ENCODE measurements at regions not wholly inside any gene's neighbourhood (a gene's known extent, or its start where the extent isn't known, plus 50 kb on each side); places are given as distances from the start of the nearest gene placed in this dataset.
"Not testable (repeated sequence)": the region's sequence is repeated elsewhere in the genome, so short reads cannot be mapped to it uniquely, and the experiment has no call there.

DNA sequence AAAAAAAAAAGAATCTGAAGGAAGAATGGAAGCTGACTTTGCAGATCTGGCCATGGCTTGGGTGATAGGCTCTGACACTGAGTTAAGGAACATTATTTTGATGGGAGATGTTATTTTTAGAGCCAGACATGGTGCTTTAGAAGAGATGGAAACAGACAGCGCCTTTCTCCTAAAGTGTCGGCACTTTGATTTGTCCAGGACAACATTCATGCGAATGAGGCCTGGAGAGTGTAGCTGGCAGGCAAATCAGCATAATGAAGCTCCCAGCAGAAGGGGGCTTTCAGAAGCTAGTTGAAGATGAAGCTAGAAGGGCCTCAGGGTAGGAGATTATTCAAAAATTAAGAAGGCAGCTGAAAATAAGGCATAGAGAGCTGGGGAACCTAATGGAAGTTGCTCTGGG lies 397.7 kb downstream of the RWDD3 start:
- no peak for DNase-seq

DNA sequence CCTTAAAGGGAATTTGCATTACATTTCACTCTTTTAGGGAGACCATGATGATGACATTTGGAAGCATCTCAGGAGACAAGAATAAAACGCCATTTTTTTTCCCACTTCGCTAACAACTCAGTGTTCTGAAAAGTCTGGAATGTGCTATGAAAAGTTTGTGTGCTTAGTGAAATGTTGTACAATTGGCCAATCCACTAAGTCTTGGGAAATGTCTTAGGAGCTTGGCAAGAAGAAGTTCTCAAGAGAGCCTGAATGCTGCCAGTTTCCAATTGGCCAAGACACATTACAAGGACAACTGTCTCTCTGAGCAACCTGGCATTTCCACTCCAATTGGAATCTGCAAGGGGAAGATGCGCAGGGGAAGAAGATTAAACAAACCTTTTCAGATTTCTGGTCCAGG lies 401.8 kb downstream of the RWDD3 start:
- no peak for DNase-seq

DNA sequence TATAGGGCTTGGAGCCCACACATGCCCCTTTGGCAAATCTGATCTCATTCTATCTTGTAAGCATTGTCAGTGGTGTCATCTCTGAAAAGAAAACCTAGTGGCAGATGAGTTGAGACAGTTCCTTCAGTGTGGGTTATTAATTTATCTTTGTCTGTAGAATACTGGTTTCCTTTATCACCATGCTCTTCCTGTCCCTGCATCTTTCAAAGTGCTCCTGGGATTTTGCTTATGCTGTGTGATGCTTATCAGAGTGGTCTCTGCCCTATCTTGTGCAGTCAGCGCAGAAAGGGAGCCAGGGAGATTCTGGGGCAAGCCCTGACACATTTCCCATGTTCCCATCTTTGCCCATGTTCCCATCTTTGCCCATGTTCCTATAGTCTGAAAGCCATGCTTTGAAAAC lies 402.9 kb downstream of the RWDD3 start:
- no peak for DNase-seq

DNA sequence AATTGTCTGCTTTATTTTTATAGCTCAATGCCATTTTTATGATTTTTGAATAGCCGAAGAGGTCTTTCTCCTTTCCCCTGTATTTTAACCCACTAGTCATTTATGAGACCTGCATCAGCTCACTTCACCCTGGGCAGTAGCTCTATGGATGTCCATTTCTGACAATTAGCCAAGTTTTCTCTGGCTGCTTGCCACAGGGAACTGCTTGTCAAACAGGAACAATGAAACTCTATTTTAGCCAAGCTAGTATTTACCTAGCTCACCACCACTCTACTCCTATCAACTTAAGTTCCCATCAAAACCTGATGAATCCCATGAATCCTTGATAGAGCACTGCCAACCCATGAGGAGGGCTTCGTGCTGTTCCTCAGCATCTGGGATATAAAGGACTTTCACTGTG lies 406.7 kb downstream of the RWDD3 start:
- peak; percentile 82 for DNase-seq

DNA sequence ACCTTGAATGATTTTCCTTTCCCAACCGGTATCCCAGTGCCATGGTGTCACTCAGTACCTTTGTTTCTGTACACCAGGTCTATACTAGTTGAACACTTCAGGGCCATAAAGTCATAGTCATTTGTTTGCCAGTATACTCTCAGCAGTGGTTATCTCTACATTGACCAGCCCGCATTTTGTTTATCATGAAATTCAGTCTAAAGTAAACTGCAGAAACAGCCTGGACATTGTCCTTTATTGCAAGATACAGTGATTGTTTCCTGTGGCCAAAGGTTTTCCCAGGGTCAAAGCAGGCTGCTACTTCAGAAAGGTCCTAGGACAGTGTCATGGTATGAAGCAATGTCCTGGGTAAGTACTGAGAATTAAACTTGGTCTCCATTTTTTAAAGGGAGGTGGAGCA lies 407.4 kb downstream of the RWDD3 start:
- no peak for DNase-seq

DNA sequence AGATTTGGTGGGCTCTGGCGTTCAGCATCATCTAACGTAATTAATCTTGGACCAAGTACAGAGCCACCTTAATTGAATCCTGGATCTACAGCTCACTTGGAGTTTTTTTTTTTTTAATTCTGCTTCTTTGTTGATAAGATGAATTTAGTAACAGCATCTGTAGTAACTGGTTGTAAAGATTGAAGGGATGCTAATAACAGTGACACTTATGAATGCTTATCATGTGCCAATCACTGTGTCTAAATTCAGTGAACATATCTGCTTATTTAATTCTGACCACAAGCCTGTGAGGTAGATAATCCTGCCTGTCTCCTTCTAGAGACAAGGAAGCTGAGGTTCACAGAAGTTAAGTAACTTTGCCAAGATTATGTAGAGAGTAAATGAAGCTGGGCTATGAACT lies 408.0 kb downstream of the RWDD3 start:
- DNase-seq, result no peak

DNA sequence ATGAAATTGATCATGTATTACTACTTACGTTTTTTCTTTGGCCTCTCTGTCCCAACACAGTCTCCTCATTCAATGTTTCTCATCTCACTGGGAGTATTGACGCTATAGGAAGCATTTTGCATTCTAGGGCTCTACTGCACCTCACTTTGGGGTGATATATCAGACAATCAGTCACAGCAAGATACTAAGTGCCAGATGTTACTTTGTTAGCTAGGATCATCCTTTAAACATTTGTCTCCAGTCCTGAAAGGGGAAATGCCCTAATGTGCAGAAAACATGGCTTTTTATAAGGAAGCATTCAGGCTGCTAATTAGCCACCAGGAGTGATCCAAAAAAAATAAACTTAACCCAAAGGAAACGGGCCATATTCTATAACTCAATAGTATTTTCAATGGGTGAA lies 409.1 kb downstream of the RWDD3 start:
- no peak for DNase-seq

DNA sequence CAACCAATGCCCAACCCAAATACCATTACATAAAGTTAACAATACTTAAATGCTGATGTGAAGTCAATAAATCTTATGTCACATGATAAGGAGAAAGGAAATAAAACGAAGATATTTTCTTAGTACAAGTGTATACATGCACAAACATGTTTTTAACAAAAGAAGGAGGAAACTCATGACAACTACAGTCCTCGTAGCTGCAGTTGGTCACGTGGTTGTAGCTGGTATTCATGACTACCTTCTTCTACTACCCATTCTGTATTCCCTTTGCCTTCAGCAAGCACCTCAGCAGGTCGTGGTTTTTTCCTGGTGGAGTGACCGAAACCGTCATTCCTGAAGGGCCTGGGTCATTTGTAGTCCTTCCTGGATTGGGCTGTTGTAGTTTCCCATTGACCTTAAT lies 411.1 kb downstream of the RWDD3 start:
- not testable (repeated sequence) for DNase-seq

DNA sequence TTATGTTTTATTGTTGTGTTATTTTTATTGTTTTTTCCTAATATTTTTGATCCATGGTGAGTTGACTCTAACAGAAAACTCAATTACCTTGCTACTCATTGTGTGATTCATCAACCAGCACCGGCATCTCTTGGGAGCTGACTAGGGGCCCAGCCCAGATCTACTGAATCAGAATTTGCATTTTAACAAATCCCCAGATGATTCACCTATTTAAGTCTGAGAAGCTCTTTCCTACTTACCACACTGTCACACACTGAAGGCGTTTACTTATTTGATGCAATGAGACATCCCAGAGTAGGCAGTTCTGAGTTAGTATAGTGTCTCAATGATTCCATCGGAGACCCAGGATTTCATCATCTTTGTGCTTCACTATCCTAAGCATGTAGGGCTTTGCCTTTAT lies 416.6 kb downstream of the RWDD3 start:
- DNase-seq, result no peak

DNA sequence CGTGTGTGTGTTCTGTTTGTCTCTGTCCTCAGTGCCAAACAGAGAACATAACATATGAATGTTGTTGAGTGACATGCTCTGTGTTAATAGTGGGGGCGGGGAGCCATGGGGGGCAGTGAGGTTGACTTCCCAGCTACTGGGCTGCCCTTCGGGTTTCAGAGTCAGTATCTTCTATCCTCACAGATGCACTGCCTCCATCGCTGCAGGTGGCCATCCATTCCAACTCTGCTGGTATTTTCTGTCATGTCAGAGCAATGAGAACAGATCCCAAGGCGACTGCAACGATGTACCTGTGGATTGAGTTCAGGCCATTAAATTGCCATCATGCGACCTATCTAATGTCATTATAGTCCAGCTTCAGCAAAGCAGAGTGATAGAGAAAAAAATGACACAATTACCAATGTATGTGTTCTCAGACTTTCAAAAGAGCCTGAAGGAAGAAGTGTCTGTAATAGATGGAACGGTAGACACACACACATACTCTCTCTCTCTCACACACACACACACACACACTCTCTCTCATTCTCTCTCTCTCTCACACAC lies 418.5 kb downstream of the RWDD3 start:
- no peak for DNase-seq

DNA sequence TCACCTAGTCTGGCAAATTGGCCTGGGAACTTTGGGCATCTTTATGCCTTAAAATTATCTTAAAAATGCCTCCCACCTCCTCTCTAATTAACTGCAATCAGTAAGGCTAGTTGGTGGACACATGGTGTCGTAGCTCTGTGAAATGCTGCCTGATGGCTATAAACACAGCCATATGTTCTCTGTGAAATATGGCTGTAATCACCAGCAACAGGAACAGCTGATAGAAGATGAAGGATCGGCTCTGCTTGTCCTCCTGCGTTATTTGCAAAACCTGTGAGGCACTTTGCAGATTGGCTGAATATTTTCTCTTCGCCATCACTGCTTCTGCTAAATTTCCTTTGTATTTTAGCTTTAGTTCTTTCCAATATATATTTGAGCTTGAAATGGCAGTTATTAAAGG lies 419.6 kb downstream of the RWDD3 start:
- DNase-seq, result no peak

DNA sequence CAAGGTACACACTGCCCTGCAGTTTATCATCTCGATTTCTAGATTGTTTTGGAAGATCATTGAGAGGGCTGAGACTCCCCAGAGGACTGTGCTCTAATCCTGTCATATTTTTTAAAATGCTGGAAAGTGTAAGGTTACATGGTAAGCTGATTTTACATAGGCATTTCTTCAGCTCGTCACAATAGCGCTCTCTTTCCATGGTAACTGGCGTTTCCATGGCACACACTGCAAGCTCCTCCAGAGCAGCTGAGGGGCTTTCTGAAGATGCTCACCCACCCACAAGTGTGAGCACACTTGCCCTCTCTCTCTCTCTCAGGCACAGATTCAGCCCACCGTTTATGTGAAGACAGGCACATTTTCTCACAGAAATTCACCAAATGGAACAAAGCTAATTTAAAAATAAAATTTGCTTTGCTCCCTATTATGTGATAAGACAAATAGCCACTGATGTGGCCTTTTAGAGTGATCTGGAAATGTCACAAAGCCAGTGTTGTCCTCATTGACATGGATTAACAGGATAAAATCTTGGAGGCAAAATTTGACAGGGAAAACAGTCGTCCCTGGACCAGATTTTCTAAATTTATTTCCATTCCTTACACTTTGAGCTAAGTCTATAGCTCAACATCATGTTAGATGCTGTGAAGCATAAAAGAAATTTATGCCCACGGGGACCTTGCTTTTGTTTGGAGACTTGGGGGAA lies 421.5 kb downstream of the RWDD3 start:
- no peak for DNase-seq

DNA sequence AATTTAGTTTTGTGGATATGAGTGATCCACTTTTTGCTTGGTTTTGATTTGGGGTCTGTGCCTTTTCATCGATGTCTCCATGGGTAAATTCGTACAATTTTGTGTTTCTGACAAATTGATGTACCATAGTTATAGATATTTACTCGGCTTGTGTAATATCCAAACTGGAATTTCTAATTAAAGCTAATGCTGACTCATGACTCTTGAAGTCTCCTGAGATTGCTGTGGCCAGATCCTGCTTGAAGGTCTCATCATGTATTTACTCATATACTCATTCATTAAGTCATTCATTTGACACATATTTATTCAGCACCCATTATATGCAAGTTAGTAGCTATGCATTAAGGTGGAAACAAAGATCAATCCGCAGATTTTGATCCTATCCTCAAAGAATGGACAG lies 423.2 kb downstream of the RWDD3 start:
- no peak for DNase-seq

DNA sequence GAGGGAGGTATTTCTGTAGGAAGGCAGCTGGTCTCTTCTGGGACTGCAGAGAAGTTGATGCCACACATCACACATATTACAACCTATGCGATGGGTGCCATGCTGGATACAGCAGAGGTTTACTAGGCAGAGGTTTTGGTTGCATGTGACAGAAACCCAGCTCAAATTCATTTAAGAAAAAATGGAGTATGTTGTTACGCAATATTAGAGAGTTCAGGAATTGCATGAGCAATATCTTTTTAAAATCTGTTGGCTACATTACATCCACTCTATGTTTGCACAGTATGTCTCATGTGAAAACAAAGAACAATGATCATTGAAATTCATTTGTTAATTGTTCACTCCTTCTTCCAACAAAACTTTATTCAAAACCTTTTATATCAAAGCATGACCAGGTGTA lies 425.2 kb downstream of the RWDD3 start:
- DNase-seq, result no peak

DNA sequence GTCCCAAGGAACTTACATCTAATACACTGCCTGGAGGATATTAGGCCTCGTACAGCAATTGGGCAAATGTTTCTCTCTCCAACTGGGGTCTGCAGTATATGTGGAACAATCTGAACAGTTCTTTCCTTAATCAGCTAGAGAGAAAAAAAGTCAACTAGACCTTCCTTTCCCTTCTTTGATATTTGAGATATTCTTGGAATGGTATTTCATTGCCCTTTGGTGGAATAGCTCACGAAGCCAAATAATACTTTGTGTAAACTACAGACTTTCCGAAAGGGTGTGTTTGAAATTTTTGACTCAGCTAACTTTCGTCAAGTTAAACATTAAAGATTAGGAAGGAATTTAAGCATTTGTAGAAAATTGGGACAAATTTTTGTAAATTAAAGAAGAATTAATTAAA lies 425.6 kb downstream of the RWDD3 start:
- no peak for DNase-seq

DNA sequence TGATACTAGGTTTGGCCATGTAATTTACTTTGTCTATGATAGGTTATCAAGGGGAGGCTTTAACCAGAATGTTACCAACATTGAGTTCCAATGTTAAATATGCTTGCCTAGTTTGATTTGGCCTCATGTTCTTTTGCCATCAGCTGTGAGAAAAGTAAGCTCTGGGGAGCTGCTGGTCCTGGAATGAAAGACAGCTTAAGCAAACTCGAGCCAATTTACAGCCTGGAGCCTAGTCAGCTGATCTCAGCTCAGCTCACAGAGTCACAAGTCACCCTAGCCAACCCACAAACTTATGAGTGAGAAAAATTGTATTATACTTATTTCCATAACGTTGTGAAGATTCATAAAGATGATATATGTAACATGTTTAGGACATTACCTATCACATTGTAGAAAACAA lies 426.7 kb downstream of the RWDD3 start:
- DNase-seq, result no peak

DNA sequence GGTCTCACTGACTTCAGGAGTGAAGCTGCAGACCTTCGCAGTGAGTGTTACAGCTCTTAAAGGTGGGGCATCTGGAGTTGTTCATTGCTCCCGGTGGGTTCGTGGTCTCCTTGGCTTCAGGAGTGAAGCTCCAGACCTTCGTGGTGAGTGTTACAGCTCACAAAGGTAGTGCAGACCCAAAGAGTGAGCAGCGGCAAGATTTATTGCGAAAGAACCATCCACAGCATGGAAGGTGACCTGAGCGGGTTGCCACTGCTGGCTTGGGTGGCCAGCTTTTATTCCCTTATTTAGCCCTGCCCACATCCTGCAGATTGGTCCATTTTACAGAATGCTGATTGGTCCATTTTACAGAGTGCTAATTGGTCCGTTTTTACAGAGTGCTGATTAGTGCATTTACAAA lies 429.5 kb downstream of the RWDD3 start:
- not testable (repeated sequence) for DNase-seq

DNA sequence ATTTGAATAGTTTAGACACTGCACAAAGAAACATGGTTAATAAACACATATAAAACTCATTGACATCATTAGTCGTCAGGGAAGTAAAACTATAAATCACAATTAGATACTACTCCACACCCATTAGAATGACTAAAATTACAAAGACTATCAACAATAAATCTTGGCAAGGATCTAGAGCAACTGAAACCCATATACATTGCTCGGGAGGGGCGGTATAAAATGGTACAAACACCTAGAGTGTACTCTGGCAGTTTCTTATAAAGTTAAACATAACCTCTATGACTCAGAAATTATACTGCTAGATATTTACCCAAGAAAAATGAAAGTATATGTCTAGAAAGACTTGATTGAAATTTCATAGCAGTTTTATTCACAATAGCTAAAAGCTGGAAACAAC lies 434.2 kb downstream of the RWDD3 start:
- no peak for DNase-seq

DNA sequence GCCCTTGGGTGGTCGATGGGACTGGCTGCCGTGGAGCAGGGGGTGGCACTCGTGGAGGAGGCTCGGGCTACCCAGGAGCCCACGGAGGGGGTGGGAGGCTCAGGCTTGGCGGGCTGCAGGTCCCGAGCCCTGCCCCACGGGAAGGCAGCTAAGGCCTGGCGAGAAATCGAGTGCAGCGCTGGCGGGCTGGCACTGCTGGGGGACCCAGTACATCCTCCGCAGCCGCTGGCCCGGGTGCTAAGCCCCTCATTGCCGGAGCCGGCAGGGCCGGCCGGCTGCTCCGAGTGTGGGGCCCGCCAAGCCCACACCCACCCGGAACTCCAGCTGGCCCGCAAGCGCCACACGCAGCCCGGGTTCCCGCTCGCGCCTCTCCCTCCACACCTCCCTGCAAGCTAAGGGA lies 435.6 kb downstream of the RWDD3 start:
- not testable (repeated sequence) for DNase-seq

DNA sequence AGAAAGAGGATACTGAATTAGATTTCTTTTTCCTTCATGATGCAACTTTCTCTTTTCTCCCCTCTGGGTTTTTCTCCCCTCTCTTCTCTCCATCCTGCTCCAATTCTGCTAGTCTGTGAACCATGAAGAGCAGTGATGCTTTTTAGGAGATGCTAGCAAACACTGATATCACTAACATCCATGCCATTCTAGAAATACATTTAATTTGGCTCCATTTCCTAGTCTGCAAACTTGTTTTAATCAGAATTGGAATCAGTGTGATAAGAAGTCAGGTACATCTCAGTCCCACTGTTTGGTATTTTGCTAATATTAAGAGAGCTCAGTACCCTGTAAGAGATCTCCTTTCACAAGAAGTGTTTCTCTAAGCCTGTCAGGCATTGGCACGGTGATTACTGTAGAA lies 437.1 kb downstream of the RWDD3 start:
- no peak for DNase-seq

DNA sequence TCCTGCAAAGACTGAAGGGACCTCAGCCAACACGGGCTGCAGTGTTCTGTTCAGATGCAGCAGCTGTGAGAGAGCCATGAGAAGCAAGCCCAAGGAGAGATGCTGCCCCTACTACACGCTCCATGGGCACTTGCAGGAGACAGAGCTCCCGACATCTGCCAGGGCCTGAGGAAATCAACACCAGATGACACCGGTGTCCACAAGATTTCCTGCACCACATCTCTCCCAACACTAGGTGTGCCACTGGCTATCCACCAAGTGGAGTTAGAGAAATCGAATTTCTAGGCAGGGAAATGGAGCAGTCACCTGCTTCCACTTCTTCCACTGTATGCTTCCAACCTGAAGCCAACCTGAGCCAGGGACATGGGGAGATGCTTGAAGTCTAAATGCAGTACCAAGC lies 445.3 kb downstream of the RWDD3 start:
- no peak for DNase-seq

DNA sequence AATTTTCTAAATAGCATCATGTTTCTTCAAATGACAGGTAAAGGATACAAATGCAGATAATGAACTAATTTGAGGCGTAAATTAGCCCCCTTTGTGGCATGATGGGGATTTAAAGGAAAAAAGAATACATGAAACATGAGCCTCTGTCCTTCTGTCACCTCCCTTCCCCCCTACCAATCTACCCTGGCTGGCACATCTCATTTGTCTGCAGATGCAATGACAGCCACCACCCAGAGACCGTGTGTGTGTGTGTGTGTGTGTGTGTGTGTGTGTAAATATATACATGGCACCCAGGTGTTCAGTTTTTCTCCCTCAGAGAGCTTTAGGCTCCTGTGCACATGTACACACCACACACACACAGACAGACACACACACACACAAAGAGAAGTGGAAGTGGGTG lies 451.1 kb downstream of the RWDD3 start:
- peak; percentile 56 for DNase-seq

DNA sequence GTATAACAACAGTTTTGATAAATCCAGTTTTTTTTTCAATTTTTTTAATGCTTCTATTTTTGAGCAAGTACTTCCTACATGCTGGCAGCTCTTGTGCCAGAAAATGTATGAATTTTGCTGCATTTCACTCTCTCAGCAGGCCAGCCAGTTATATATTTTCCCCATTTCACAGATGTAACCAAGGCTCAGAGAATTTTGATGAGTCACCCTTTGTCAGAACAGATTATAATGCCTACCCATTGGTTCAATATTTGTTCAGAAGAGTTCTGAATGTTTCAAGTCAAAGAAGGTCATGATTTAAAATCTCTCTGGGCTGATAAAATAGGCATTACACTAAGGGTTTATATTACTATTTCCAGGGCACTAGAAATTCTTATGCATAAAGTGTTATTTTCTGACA lies 452.2 kb downstream of the RWDD3 start:
- DNase-seq, result no peak

DNA sequence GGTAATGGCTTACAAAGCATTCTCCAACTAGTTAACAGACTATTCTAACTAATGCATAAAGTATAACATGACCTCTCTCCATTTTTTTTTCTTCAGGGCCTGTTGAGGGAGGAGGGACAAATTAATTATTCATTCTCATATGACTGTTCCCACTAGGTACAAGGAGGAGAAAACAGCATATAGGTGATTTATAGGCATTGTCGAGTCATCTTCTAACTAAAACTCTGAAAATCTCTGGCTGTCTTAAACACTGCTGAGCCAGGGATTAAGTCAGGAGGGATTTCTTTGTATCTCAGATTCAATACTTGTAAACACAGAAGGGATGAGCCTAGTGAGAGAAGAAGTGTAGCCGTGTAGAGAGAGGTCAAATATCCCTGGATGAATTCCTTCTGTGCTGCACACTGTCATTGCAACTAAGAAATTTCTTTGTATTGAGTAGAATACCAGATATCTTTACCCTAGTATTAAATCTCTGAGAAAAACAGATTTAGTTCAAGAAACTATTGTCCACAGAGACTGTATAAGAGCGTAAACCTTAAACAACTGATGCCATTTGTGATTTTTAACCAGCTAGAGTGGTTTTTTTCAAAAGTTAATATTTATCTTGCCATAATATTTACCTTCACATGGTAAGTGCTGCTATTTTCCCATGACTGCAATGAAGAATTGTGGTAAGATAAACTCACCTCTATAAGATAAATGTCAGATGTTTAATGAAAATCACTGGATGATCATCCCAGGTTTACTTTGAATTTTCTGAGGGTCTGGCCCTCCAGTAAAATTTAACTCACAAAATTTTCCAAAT lies 465.3 kb downstream of the RWDD3 start:
- DNase-seq, result no peak

Measured in NCI-H2029 treated with DMSO at 0.1 percent for 48 hours (cell line).